ENCODE measurements at regions not wholly inside any gene's neighbourhood (a gene's known extent, or its start where the extent isn't known, plus 50 kb on each side); places are given as distances from the start of the nearest gene placed in this dataset.

DNA sequence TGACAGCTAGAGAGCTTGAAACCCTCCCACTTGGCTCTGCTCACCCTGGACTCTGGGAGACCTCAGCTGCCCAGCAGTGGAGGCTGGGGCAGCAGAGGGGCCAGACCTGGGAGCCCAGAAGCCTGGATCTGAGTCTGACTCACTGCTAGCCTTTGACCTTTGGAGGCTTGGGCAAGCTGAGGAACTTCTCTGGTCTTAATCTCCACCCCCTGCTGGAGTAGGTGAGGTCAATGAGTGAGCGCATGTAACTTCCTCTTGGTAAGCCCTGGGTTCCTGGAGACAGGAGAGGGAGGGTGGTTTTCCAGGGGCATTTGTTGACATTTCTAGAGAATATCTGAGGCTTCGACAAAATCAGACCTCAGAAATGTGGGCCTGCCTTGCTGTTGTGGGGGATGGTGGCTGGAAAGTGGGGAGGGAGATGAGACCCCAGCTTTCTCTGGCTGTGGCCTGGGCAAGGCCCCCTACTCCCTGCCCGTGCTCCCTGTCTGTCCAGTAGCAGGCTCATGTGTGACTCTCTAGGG is 73.0 kb upstream of the YWHAQ start:
- TF ChIP-seq, protein P1, sequence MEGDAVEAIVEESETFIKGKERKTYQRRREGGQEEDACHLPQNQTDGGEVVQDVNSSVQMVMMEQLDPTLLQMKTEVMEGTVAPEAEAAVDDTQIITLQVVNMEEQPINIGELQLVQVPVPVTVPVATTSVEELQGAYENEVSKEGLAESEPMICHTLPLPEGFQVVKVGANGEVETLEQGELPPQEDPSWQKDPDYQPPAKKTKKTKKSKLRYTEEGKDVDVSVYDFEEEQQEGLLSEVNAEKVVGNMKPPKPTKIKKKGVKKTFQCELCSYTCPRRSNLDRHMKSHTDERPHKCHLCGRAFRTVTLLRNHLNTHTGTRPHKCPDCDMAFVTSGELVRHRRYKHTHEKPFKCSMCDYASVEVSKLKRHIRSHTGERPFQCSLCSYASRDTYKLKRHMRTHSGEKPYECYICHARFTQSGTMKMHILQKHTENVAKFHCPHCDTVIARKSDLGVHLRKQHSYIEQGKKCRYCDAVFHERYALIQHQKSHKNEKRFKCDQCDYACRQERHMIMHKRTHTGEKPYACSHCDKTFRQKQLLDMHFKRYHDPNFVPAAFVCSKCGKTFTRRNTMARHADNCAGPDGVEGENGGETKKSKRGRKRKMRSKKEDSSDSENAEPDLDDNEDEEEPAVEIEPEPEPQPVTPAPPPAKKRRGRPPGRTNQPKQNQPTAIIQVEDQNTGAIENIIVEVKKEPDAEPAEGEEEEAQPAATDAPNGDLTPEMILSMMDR (IDR thresholded peaks at IDR 0.05 in 4 of 5, conservative IDR thresholded peaks at IDR 0.05 in 1 of 5): no peak
- TF ChIP-seq POLR2A (IDR thresholded peaks at IDR 0.05): no peak
